DOHH2 (cell line): ENCODE measurements at regions not wholly inside any gene's neighbourhood (a gene's known extent, or its start where the extent isn't known, plus 50 kb on each side); places are given as distances from the start of the nearest gene placed in this dataset.
"Not testable (repeated sequence)": the region's sequence is repeated elsewhere in the genome, so short reads cannot be mapped to it uniquely, and the experiment has no call there.

ENCODE experiments used
- H3F3A ChIP-seq: fragments of 200-600 bp; sonication (generic), shearing (Covaris generic); 2 replicates; pipeline ENCODE4 v1.6.0; 2016; ENCODE audit warnings: antibody characterized with exemption, mild to moderate bottlenecking; ENCODE audit not compliant: control insufficient read depth, insufficient read depth
- H3K27ac ChIP-seq: fragments of 200-600 bp; sonication (generic); 2 replicates; pipeline ENCODE4 v1.5.1; 2014; ENCODE audit warnings: low read depth, mild to moderate bottlenecking, low read length, moderate library complexity
- H3K27me3 ChIP-seq: fragments of 200-600 bp; sonication (generic); 2 replicates; pipeline ENCODE4 v1.6.1; 2014; ENCODE audit warnings: mild to moderate bottlenecking, low read length, mixed read lengths; ENCODE audit not compliant: control insufficient read depth
- H3K36me3 ChIP-seq: fragments of 200-600 bp; sonication (generic); 2 replicates; pipeline ENCODE4 v1.6.1; 2014; ENCODE audit warnings: mild to moderate bottlenecking, low read length, moderate library complexity, mixed read lengths; ENCODE audit not compliant: control insufficient read depth
- H3K4me1 ChIP-seq: fragments of 200-600 bp; sonication (generic); 2 replicates; pipeline ENCODE4 v1.6.1; 2014; ENCODE audit warnings: mild to moderate bottlenecking, low read length, mixed read lengths; ENCODE audit not compliant: control insufficient read depth
- H3K4me2 ChIP-seq: fragments of 200-600 bp; sonication (generic); 2 replicates; pipeline ENCODE4 v1.6.0; 2014; ENCODE audit warnings: mild to moderate bottlenecking, low read length, moderate library complexity
- H3K4me3 ChIP-seq: fragments of 200-600 bp; sonication (generic); 2 replicates; pipeline ENCODE4 v1.5.1; 2014; ENCODE audit warnings: mild to moderate bottlenecking, low read length, mixed read lengths
- H3K79me2 ChIP-seq: fragments of 200-600 bp; sonication (generic); 2 replicates; pipeline ENCODE4 v1.6.1; 2014; ENCODE audit warnings: mild to moderate bottlenecking, low read length, mixed read lengths; ENCODE audit not compliant: control insufficient read depth
- H3K9me2 ChIP-seq: fragments of 200-600 bp; sonication (generic); replicated peaks from 2 replicates; pipeline ENCODE4 v1.6.1; 2014; ENCODE audit warnings: mild to moderate bottlenecking, low read length, mixed read lengths; ENCODE audit not compliant: control insufficient read depth
- H3K9me3 ChIP-seq: fragments of 200-600 bp; sonication (generic); 2 replicates; pipeline ENCODE4 v1.6.1; 2014; ENCODE audit warnings: antibody characterized with exemption, low read length, mixed read lengths; ENCODE audit not compliant: control insufficient read depth, insufficient read depth
- H4K20me1 ChIP-seq: fragments of 200-600 bp; sonication (generic); 2 replicates; pipeline ENCODE4 v1.6.0; 2014; ENCODE audit warnings: low read depth, mild to moderate bottlenecking, antibody characterized with exemption, low read length, moderate library complexity; ENCODE audit not compliant: control insufficient read depth, insufficient read depth
- EZH2phosphoT487 ChIP-seq: fragments of 200-600 bp; sonication (generic); IDR thresholded peaks from 2 replicates; pipeline ENCODE4 v1.6.1; 2017; ENCODE audit warnings: borderline replicate concordance, mild to moderate bottlenecking, antibody characterized with exemption, low read length, moderate library complexity, mixed read lengths
- TF ChIP-seq, protein P1 (sequence below): fragments of 200-600 bp; sonication (generic); IDR thresholded peaks from one replicate; pipeline ENCODE4 v1.5.1; 2014; ENCODE audit warnings: antibody characterized with exemption, mild to moderate bottlenecking, low read depth, low read length; ENCODE audit not compliant: poor library complexity, severe bottlenecking

DNA sequence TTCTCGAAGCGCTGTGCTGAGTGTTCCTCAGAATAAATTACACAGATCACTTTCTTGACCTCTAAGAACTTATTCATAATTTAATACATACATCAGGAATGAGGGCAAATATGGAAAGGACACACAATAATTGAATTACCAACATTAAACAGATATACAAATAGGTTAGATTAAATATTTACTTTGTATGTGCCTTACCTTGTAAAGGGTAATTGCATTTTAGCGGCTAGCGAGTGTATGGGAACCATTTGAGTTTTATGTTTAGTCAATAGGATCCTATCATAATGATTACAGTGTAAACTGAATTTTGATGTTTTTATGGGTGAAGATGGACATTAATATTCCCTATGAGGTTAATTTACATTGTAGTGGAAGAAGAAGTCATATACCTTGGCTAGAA is 1187.1 kb upstream of the WWC1 start:
- Histone ChIP-seq H3K9me3 (peaks cover 4% of the 10 kb centered on the region; the same call in 1 of the 2 replicates), H3K4me1 (no peaks in the 10 kb centered on the region), H3K4me2 (no peak overlapping the region), H4K20me1 (no peaks in the 10 kb centered on the region), H3K79me2 (no peaks in the 10 kb centered on the region), H3K27me3 (no peaks in the 10 kb centered on the region), H3K27ac (no peak overlapping the region), H3K9me2 (no peaks in the 10 kb centered on the region), H3K4me3 (no peak overlapping the region), H3F3A (no peaks in the 10 kb centered on the region), H3K36me3 (no peaks in the 10 kb centered on the region)
- no peak for TF ChIP-seq EZH2phosphoT487
- TF ChIP-seq, protein P1, sequence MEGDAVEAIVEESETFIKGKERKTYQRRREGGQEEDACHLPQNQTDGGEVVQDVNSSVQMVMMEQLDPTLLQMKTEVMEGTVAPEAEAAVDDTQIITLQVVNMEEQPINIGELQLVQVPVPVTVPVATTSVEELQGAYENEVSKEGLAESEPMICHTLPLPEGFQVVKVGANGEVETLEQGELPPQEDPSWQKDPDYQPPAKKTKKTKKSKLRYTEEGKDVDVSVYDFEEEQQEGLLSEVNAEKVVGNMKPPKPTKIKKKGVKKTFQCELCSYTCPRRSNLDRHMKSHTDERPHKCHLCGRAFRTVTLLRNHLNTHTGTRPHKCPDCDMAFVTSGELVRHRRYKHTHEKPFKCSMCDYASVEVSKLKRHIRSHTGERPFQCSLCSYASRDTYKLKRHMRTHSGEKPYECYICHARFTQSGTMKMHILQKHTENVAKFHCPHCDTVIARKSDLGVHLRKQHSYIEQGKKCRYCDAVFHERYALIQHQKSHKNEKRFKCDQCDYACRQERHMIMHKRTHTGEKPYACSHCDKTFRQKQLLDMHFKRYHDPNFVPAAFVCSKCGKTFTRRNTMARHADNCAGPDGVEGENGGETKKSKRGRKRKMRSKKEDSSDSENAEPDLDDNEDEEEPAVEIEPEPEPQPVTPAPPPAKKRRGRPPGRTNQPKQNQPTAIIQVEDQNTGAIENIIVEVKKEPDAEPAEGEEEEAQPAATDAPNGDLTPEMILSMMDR = no peak

DNA sequence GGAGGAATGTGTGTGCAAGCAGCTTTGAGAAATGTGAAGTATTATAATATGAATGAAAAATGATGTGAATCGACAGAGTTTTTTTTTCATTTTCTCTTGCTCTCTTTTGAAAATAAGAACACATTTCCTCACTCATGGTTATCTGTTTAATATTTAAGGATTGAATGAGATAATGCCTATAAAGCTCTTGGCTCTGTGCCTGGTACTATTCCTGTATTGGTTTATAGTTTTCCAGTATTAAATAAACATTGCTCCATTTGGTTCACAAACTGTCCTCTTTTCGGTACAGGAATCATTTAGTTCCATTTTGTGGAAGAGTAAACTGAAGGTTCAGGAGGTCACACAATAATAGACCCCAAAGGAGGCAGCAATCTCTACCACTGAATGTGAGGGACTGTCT is 1185.5 kb upstream of the WWC1 start:
- H3K4me1 ChIP-seq = no peaks in the 10 kb centered on the region
- no peaks in the 10 kb centered on the region for H3K36me3 ChIP-seq
- TF ChIP-seq, protein P1 = no peak
- no peak for TF ChIP-seq EZH2phosphoT487
- H3K79me2 ChIP-seq = no peaks in the 10 kb centered on the region
- no peaks in the 10 kb centered on the region for H3K9me2 ChIP-seq
- H3K27ac ChIP-seq = no peak overlapping the region
- no peaks in the 10 kb centered on the region for H4K20me1 ChIP-seq
- H3K9me3 ChIP-seq = peaks cover 4% of the 10 kb centered on the region; the same call in 1 of the 2 replicates
- no peaks in the 10 kb centered on the region for H3F3A ChIP-seq
- no peak overlapping the region for H3K4me2 ChIP-seq
- H3K4me3 ChIP-seq = no peak overlapping the region
- no peaks in the 10 kb centered on the region for H3K27me3 ChIP-seq

DNA sequence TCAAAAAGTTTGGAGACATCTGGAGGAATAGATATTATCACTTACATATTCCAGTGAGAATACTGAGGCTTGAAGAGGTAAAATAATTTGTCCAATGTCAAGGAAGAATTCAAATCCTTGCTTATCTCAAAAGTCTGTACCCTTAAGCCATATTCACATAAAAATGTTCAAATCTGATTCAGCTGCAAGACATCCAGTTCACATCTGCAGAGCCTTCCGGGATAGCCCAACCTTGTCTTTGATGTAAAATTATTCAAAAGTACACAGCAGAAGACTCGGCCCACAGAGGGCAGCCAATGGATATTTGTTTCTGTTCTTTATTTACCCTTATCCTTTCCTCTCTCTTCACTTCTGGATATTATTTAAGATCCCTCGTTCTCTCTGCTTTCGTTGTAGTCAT is 1183.8 kb upstream of the WWC1 start:
- Histone ChIP-seq H4K20me1 (no peaks in the 10 kb centered on the region), H3K4me2 (no peak overlapping the region), H3K79me2 (no peaks in the 10 kb centered on the region), H3K36me3 (no peaks in the 10 kb centered on the region), H3K9me2 (no peaks in the 10 kb centered on the region), H3K27ac (no peak overlapping the region), H3K27me3 (no peaks in the 10 kb centered on the region), H3F3A (no peaks in the 10 kb centered on the region), H3K4me3 (no peak overlapping the region), H3K9me3 (no peaks in the 10 kb centered on the region), H3K4me1 (no peaks in the 10 kb centered on the region)
- TF ChIP-seq, protein P1 = no peak
- TF ChIP-seq EZH2phosphoT487 = no peak

DNA sequence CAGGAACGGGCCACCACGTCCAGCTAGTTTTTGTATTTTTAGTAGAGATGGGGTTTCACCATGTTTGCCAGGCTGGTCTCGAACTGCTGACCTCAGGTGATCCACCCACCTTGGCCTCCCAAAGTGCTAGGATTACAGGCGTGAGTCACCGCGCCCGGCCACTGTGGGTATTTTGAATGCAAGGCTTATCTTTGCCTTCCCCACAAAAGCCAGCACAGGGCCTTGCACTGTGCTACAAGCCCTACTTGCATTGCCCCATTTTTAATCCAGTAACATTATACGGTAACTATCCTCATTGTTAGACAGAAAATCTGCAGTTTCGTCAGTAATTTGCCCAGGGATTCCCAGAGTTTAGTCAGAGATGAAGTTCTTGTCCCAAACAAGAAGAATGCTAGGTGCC is 1183.2 kb upstream of the WWC1 start:
- H3K36me3 ChIP-seq, H3K4me2 ChIP-seq, H3K4me3 ChIP-seq, H4K20me1 ChIP-seq, H3K9me2 ChIP-seq, H3F3A ChIP-seq, H3K27me3 ChIP-seq, H3K4me1 ChIP-seq, H3K27ac ChIP-seq, H3K79me2 ChIP-seq, H3K9me3 ChIP-seq: not testable (repeated sequence)
